ENCODE measurements at regions not wholly inside any gene's neighbourhood (a gene's known extent, or its start where the extent isn't known, plus 50 kb on each side); places are given as distances from the start of the nearest gene placed in this dataset.

GRCh38 chr13:90020536-90021070 lies 1326.9 kb upstream of the MIR17HG start:
- ATAC-seq (no peak), FAIRE-seq (no peak), DNase-seq (ENCODE audit: low read depth in 1 of 2, low spot score in 1 of 2) (no peak)
- WGBS (ENCODE audit: missing lambda C conversion rate): 40% methylated on average over 3 of the region's 3 CpGs
- H3K27ac ChIP-seq: no peak overlapping the region
- H3K4me1 ChIP-seq: no peaks in the 10 kb centered on the region
- H3K4me2 ChIP-seq: no peak overlapping the region
- CTCF ChIA-PET: no interaction called here
- no peaks in the 10 kb centered on the region for H3K9me3 ChIP-seq
- no peak for TF ChIP-seq NR3C1 (IDR thresholded peaks at IDR 0.05)
- TF ChIP-seq HOXB13 (CRISPR knock-in tag; IDR thresholded peaks at IDR 0.05; ENCODE audit: low read depth): no peak
- no peak for TF ChIP-seq PHF8 (IDR thresholded peaks at IDR 0.05; ENCODE audit: borderline replicate concordance, low read depth)
- TF ChIP-seq TP53 (CRISPR knock-in tag; IDR thresholded peaks at IDR 0.05): no peak
- no peak for TF ChIP-seq FOXS1 (CRISPR knock-in tag; IDR thresholded peaks at IDR 0.05)
- no peak for TF ChIP-seq HMGXB4 (CRISPR knock-in tag; IDR thresholded peaks at IDR 0.05; ENCODE audit: borderline replicate concordance)
- TF ChIP-seq TFCP2L1 (CRISPR knock-in tag; IDR thresholded peaks at IDR 0.05): no peak
- no peak for TF ChIP-seq ZFP36 (IDR thresholded peaks at IDR 0.05; ENCODE audit: borderline replicate concordance, partially characterized antibody)
- TF ChIP-seq CEBPB (IDR thresholded peaks at IDR 0.05): no peak
- no peak for TF ChIP-seq BCL3 (IDR thresholded peaks at IDR 0.05)
- no peak for TF ChIP-seq HDAC2 (IDR thresholded peaks at IDR 0.05)
- TF ChIP-seq E2F6 (IDR thresholded peaks at IDR 0.05; ENCODE audit: borderline replicate concordance, low read depth): no peak
- no peak for TF ChIP-seq GATA3 (IDR thresholded peaks at IDR 0.05; ENCODE audit: borderline replicate concordance)
- no peak for TF ChIP-seq ZC3H11A (IDR thresholded peaks at IDR 0.05)
- no peak overlapping the region for H3K4me3 ChIP-seq
- POLR2A ChIA-PET: no interaction called here

- Histone ChIP-seq H3K4me2 (no peak overlapping the region), H3K4me3 (no peak overlapping the region), H3K27ac (no peak overlapping the region), H3K9me3 (no peaks in the 10 kb centered on the region), H3K4me1 (no peaks in the 10 kb centered on the region)
- no peak for TF ChIP-seq PHF8 (IDR thresholded peaks at IDR 0.05; ENCODE audit: borderline replicate concordance, low read depth)
- no peak for TF ChIP-seq CHD2 (IDR thresholded peaks at IDR 0.05; ENCODE audit: low read length, partially characterized antibody)
- TF ChIP-seq RFX5 (IDR thresholded peaks at IDR 0.05): no peak
- no peak for TF ChIP-seq HDAC2 (IDR thresholded peaks at IDR 0.05)
- TF ChIP-seq ZFP36 (IDR thresholded peaks at IDR 0.05; ENCODE audit: borderline replicate concordance, partially characterized antibody): no peak
- TF ChIP-seq ZC3H11A (IDR thresholded peaks at IDR 0.05): no peak
- no peak for TF ChIP-seq USF2 (IDR thresholded peaks at IDR 0.05)
- no peak for TF ChIP-seq NFE2L2 (conservative IDR thresholded peaks at IDR 0.05; ENCODE audit: low read length)
- no peak for TF ChIP-seq BHLHE40 (IDR thresholded peaks at IDR 0.05; ENCODE audit: low read depth, low read length)
- no peak for TF ChIP-seq RNF2 (IDR thresholded peaks at IDR 0.05; ENCODE audit: borderline replicate concordance, low read depth)
- no peak for TF ChIP-seq POLR2A (IDR thresholded peaks at IDR 0.05; ENCODE audit: low read length)
- no peak for TF ChIP-seq NPAS2 (CRISPR knock-in tag; IDR thresholded peaks at IDR 0.05; ENCODE audit: borderline replicate concordance)
- no peak for FAIRE-seq
- no peak for ATAC-seq
- CTCF ChIA-PET: no interaction called here
- POLR2A ChIA-PET: no interaction called here
- DNase-seq (ENCODE audit: low read depth in 1 of 2, low spot score in 1 of 2): no peak
Measured at GRCh38 chr13:90027409-90027808, 1320.1 kb upstream of the MIR17HG start.
